ENCODE measurements at regions not wholly inside any gene's neighbourhood (a gene's known extent, or its start where the extent isn't known, plus 50 kb on each side); places are given as distances from the start of the nearest gene placed in this dataset.

GRCh38 chr2:126342457-126342856, 313.5 kb upstream of the GYPC start:
- peaks cover 5% of the 10 kb centered on the region for H3K27me3 ChIP-seq (ENCODE audit: insufficient read depth, low read depth, severe bottlenecking)
- no peak overlapping the region for H3K27ac ChIP-seq
- no peaks in the 10 kb centered on the region for H3K9me3 ChIP-seq (ENCODE audit: severe bottlenecking)
- no peak for TF ChIP-seq CTCF (IDR thresholded peaks at IDR 0.05; ENCODE audit: low read depth, low read length)
- no peaks in the 10 kb centered on the region for H3K36me3 ChIP-seq
- H3K4me3 ChIP-seq (ENCODE audit: low read depth, low read length) = no peak overlapping the region
- no peak for DNase-seq

GRCh38 chr2:126343136-126343535, 312.8 kb upstream of the GYPC start:
- H3K9me3 ChIP-seq (ENCODE audit: severe bottlenecking) = no peaks in the 10 kb centered on the region
- H3K36me3 ChIP-seq = no peaks in the 10 kb centered on the region
- H3K27ac ChIP-seq = no peak overlapping the region
- H3K27me3 ChIP-seq (ENCODE audit: insufficient read depth, low read depth, severe bottlenecking) = peaks cover 5% of the 10 kb centered on the region
- no peak overlapping the region for H3K4me3 ChIP-seq (ENCODE audit: low read depth, low read length)
- no peak for TF ChIP-seq CTCF (IDR thresholded peaks at IDR 0.05; ENCODE audit: low read depth, low read length)
- DNase-seq = no peak

- no peak for TF ChIP-seq CTCF (IDR thresholded peaks at IDR 0.05; ENCODE audit: low read depth, low read length)
- Histone ChIP-seq H3K9me3 (ENCODE audit: severe bottlenecking) (no peaks in the 10 kb centered on the region), H3K36me3 (no peaks in the 10 kb centered on the region), H3K4me3 (ENCODE audit: low read depth, low read length) (no peak overlapping the region), H3K27ac (no peak overlapping the region), H3K27me3 (ENCODE audit: insufficient read depth, low read depth, severe bottlenecking) (peaks cover 5% of the 10 kb centered on the region)
- no peak for DNase-seq
Measured at GRCh38 chr2:126344493-126344892, 311.5 kb upstream of the GYPC start.

- H3K4me3 ChIP-seq (ENCODE audit: low read depth, low read length) = no peak overlapping the region
- no peak for DNase-seq
- H3K27ac ChIP-seq = no peak overlapping the region
Measured at GRCh38 chr2:126345691-126346090, 310.3 kb upstream of the GYPC start.

GRCh38 chr2:126356631-126357030, 299.3 kb upstream of the GYPC start:
- no peak overlapping the region for H3K27ac ChIP-seq
- H3K9me3 ChIP-seq (ENCODE audit: severe bottlenecking) = no peaks in the 10 kb centered on the region
- H3K36me3 ChIP-seq = no peaks in the 10 kb centered on the region
- DNase-seq = no peak
- no peaks in the 10 kb centered on the region for H3K27me3 ChIP-seq (ENCODE audit: insufficient read depth, low read depth, severe bottlenecking)
- H3K4me3 ChIP-seq (ENCODE audit: low read depth, low read length) = no peak overlapping the region
- TF ChIP-seq CTCF (IDR thresholded peaks at IDR 0.05; ENCODE audit: low read depth, low read length) = no peak

More at GRCh38 chr2:126345691-126346090, 310.3 kb upstream of the GYPC start:
- TF ChIP-seq CTCF (IDR thresholded peaks at IDR 0.05; ENCODE audit: low read depth, low read length) = no peak
- Histone ChIP-seq H3K9me3 (ENCODE audit: severe bottlenecking) (no peaks in the 10 kb centered on the region), H3K36me3 (no peaks in the 10 kb centered on the region), H3K27me3 (ENCODE audit: insufficient read depth, low read depth, severe bottlenecking) (peaks cover 5% of the 10 kb centered on the region)

- Histone ChIP-seq H3K36me3 (no peaks in the 10 kb centered on the region), H3K9me3 (ENCODE audit: severe bottlenecking) (no peaks in the 10 kb centered on the region), H3K4me3 (ENCODE audit: low read depth, low read length) (no peak overlapping the region), H3K27ac (no peak overlapping the region), H3K27me3 (ENCODE audit: insufficient read depth, low read depth, severe bottlenecking) (no peaks in the 10 kb centered on the region)
- DNase-seq = no peak
- no peak for TF ChIP-seq CTCF (IDR thresholded peaks at IDR 0.05; ENCODE audit: low read depth, low read length)
Measured at GRCh38 chr2:126358122-126358521, 297.8 kb upstream of the GYPC start.
